ENCODE measurements at regions not wholly inside any gene's neighbourhood (a gene's known extent, or its start where the extent isn't known, plus 50 kb on each side); places are given as distances from the start of the nearest gene placed in this dataset.
"Not testable (repeated sequence)": the region's sequence is repeated elsewhere in the genome, so short reads cannot be mapped to it uniquely, and the experiment has no call there.

DNA sequence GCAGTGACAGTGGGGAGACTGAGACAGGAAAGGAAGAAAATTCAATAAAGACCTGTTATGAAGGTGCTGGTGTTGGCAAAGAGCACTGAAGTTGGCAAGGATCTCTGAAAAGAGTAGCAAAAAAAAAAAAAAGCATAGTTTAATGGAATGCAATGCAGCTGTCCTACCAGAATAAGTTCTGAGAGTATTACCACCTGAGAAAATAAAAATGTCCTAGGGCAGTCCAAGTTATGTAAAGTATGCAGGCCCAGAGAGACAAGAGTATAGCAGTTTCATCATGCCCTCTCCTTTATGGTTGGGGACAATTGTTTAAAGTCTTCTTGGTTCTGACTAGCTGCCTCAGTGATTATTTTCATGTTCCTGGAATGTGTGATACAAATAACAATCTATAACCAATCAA is 1092.8 kb downstream of the SORCS3 start:
- H3K4me3 ChIP-seq (ENCODE audit: low read length): no peak overlapping the region
- DNase-seq (ENCODE audit: low read depth, low spot score): no peak

GRCh38 chr10:105729428-105729827 is 1088.3 kb downstream of the SORCS3 start:
- no peak for DNase-seq (ENCODE audit: low read depth, low spot score)
- no peak overlapping the region for H3K4me3 ChIP-seq (ENCODE audit: low read length)

DNA sequence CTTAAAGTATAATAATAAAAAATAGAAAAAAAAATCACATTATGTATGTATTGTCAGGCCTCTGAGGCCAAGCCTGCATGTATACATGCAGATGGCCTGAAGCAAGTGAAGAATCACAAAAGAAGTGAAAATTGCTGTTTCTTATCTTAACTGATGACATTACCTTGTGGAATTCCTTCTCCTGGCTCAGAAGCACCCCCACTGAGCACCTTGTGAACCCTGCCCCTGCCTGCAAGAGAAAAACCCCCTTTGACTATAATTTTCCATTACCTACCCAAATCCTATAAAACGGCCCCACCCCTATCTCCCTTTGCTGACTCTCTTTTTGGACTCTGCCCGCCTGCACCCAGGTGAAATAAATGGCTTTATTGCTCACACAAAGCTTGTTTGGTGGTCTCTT is 1086.5 kb downstream of the SORCS3 start:
- DNase-seq (ENCODE audit: low read depth, low spot score); H3K4me3 ChIP-seq (ENCODE audit: low read length): not testable (repeated sequence)

- DNase-seq (ENCODE audit: low read depth, low spot score): no peak
- no peak overlapping the region for H3K4me3 ChIP-seq (ENCODE audit: low read length)
These were observed 1086.0 kb downstream of the SORCS3 start for GRCh38 chr10:105727131-105727530.

DNA sequence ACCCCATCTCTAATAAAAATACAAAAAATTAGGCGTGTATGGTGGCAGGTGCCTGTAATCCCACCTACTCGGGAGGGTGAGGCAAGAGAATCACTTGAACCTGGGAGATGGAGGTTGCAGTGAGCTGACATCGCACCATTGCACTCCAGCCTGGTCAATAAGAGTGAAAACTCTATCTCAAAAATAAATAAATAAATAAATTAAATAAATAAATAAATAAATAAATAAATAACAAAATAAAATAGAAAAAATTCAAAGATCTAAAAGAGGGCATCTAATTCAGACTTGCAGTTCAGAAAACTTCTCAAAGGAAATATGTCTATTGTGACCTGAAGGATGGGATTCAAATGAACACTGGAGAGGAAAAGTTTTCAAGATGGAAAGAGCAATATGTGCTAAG is 1085.1 kb downstream of the SORCS3 start:
- no peak for DNase-seq (ENCODE audit: low read depth, low spot score)

GRCh38 chr10:105725007-105725406 is 1083.9 kb downstream of the SORCS3 start:
- no peak overlapping the region for H3K4me3 ChIP-seq (ENCODE audit: low read length)
- no peak for DNase-seq (ENCODE audit: low read depth, low spot score)

More for the DNA sequence above, 1085.1 kb downstream of the SORCS3 start:
- no peak overlapping the region for H3K4me3 ChIP-seq (ENCODE audit: low read length)

- H3K4me3 ChIP-seq (ENCODE audit: low read length): no peak overlapping the region
- DNase-seq (ENCODE audit: low read depth, low spot score): no peak
These were observed 1077.3 kb downstream of the SORCS3 start for GRCh38 chr10:105718207-105718995.

GRCh38 chr10:105714728-105715127 is 1073.6 kb downstream of the SORCS3 start:
- no peak overlapping the region for H3K4me3 ChIP-seq (ENCODE audit: low read length)
- no peak for DNase-seq (ENCODE audit: low read depth, low spot score)

GRCh38 chr10:105707603-105708002 is 1066.5 kb downstream of the SORCS3 start:
- DNase-seq (ENCODE audit: low read depth, low spot score): no peak
- no peak overlapping the region for H3K4me3 ChIP-seq (ENCODE audit: low read length)

GRCh38 chr10:105706281-105707026 is 1065.4 kb downstream of the SORCS3 start:
- no peak overlapping the region for H3K4me3 ChIP-seq (ENCODE audit: low read length)
- DNase-seq (ENCODE audit: low read depth, low spot score): no peak

DNA sequence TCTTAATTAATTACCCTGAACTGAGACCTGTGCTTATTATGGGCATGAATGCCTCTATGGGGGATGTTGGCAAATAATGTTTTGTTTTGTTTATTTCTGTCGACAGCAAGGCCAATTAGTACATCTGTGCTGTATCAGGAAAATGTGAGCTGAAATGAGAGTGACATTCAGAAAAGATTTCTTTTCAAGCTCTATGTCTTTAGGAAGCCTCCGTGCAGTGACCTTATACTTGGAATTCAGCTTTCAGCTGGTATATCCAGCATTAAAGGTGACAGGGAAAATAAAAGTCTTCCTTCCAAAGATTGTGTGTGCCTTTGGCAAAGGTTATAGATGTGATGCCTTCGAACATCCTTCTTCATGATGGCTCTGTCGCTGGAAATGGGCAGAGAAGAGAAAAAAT is 1061.1 kb downstream of the SORCS3 start:
- no peak overlapping the region for H3K4me3 ChIP-seq (ENCODE audit: low read length)
- no peak for DNase-seq (ENCODE audit: low read depth, low spot score)

DNA sequence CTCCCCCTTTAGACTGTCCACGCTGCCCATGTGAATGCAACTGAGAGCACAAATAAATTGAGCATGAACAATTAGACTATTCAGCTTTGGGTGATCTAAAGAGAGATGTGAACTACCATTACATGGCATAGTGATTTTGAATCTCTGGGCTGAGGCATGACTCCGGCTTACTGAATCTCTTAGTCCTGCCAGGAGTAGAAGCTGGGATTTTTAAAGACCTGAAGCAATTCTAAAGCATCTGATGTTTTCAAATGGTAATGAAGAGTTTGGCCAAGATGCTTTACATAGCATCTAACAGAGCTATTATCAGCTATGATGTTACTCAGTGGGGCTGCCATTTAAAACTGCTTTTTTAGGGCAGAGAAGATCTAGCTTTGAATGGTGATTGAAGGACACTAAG is 1059.1 kb downstream of the SORCS3 start:
- DNase-seq (ENCODE audit: low read depth, low spot score): no peak
- H3K4me3 ChIP-seq (ENCODE audit: low read length): no peak overlapping the region

DNA sequence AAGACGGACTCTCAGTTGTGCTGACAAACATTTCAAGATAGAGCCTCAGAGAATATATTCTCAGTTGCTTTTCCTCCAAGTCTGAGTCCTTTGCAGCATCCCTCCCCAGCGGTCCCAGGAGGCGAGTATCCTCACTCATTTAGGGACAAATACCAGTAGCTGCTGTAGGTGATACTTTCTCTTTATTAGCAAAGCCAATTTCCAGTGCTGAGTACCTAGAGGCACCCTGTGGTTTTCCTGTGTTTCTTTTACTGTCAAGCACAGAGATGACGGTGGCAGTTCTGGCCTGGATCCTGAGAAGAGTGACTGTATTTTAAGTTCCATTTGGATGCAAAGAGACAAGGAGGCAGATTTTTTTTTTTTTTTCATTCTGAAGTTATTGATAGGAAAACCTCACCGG is 1058.4 kb downstream of the SORCS3 start:
- no peak overlapping the region for H3K4me3 ChIP-seq (ENCODE audit: low read length)
- no peak for DNase-seq (ENCODE audit: low read depth, low spot score)

DNA sequence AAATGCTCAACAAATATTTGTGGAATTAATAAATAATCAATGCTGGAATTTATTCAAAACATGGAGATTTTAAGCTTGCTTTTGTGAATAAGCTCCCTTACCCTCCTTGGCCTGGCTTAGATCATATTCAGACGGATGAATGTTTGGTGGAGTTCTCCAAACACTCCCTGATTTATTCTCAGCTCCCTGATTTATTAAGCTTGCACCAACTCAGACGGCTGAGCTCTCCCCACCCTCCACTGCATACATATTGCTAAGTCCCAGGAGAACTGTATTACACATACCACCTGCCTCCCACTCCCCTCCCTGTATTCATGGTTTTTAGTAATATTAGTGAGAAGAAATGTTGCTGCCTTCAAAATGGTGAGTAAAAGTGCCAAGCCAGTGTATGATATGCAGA is 1057.5 kb downstream of the SORCS3 start:
- no peak for DNase-seq (ENCODE audit: low read depth, low spot score)
- no peak overlapping the region for H3K4me3 ChIP-seq (ENCODE audit: low read length)

DNA sequence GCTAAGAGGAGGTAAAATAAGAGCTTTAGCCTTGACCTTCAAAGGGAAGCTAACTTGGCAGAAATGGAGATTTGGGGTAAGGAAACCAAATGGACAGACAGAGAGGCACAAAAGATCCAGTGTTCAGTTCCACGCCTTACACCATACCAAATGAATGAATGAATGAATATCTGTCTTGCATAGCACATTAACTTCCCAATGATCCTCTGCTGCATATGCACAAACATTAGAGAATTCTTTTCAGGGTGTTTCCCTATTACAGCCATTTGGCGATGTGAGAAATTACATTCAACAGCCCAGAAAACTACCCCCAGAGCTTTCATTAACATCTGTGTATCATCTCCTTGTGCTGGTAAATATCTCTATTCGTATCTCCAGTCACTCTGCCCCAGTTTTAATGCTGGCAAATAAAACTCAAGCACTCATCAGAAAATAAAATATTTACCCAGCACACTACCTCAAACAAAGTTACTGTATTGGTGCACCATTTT is 1056.2 kb downstream of the SORCS3 start:
- DNase-seq (ENCODE audit: low read depth, low spot score): no peak

GRCh38 chr10:105691811-105692210 is 1050.7 kb downstream of the SORCS3 start:
- DNase-seq (ENCODE audit: low read depth, low spot score): peak; percentile 24
- no peak overlapping the region for H3K4me3 ChIP-seq (ENCODE audit: low read length)

More for the DNA sequence above, 1056.2 kb downstream of the SORCS3 start:
- H3K4me3 ChIP-seq (ENCODE audit: low read length): no peak overlapping the region

GRCh38 chr10:105682911-105683310 is 1041.8 kb downstream of the SORCS3 start:
- no peak for DNase-seq (ENCODE audit: low read depth, low spot score)
- H3K4me3 ChIP-seq (ENCODE audit: low read length): no peak overlapping the region

- no peak overlapping the region for H3K4me3 ChIP-seq (ENCODE audit: low read length)
- no peak for DNase-seq (ENCODE audit: low read depth, low spot score)
These were observed 1040.0 kb downstream of the SORCS3 start for GRCh38 chr10:105681051-105681450.

- no peak for DNase-seq (ENCODE audit: low read depth, low spot score)
- no peak overlapping the region for H3K4me3 ChIP-seq (ENCODE audit: low read length)
These were observed 1038.7 kb downstream of the SORCS3 start for GRCh38 chr10:105679781-105680180.

- H3K4me3 ChIP-seq (ENCODE audit: low read length): no peak overlapping the region
These were observed 1034.2 kb downstream of the SORCS3 start for GRCh38 chr10:105675333-105675732.

More at GRCh38 chr10:105675333-105675732, 1034.2 kb downstream of the SORCS3 start:
- no peak for DNase-seq (ENCODE audit: low read depth, low spot score)

All from Jurkat, Clone E6-1 (cell line).